Fibroblast of lung (primary cell): ENCODE measurements at regions not wholly inside any gene's neighbourhood (a gene's known extent, or its start where the extent isn't known, plus 50 kb on each side); places are given as distances from the start of the nearest gene placed in this dataset.

Experiments used
- DNase-seq, 2 donors: peaks; one replicate each; pipeline versions ENCODE4 v3.0.0 to v3.0.0-alpha.2; 2010; ENCODE audit warnings: low read depth in 2 of 2
- H2AFZ ChIP-seq: 2 replicates; pipeline ENCODE4 v1.5.1; 2012; ENCODE audit warnings: low read length, control low read depth, inconsistent platforms
- H3K27ac ChIP-seq: 2 replicates; pipeline ENCODE4 v1.5.1; 2011; ENCODE audit warnings: low read length, control low read depth; ENCODE audit not compliant: insufficient read depth
- H3K27me3 ChIP-seq: 2 replicates; pipeline ENCODE4 v1.5.1; 2011; ENCODE audit warnings: mild to moderate bottlenecking, low read length; ENCODE audit not compliant: control insufficient read depth, insufficient read depth
- H3K36me3 ChIP-seq: 2 replicates; pipeline ENCODE4 v1.5.1; 2011; ENCODE audit warnings: low read length; ENCODE audit not compliant: control insufficient read depth, insufficient read depth
- H3K4me1 ChIP-seq: 2 replicates; pipeline ENCODE4 v1.5.1; 2011; ENCODE audit warnings: low read length; ENCODE audit not compliant: control insufficient read depth, insufficient read depth; ENCODE audit errors: extremely low read depth
- H3K4me2 ChIP-seq: 2 replicates; pipeline ENCODE4 v1.5.1; 2011; ENCODE audit warnings: low read length, control low read depth; ENCODE audit not compliant: insufficient read depth; ENCODE audit errors: extremely low read depth
- H3K4me3 ChIP-seq, 4 experiments: fragments of 200-600 bp in 1 of 4; sonication (generic) in 1 of 4; replicated peaks in 1 of 4; 2 replicates each; pipeline ENCODE4 v1.5.1; 2011 to 2016; ENCODE audit warnings: low read length in 4 of 4, low read depth in 3 of 4, mild to moderate bottlenecking in 3 of 4, control low read depth in 2 of 4, inconsistent platforms in 1 of 4, mixed read lengths in 1 of 4; ENCODE audit not compliant: insufficient read depth in 1 of 4; ENCODE audit errors: control extremely low read depth in 1 of 4
- H3K79me2 ChIP-seq: 2 replicates; pipeline ENCODE4 v1.5.1; 2012; ENCODE audit warnings: mild to moderate bottlenecking, low read length, inconsistent platforms; ENCODE audit not compliant: control insufficient read depth, insufficient read depth
- H3K9ac ChIP-seq: 2 replicates; pipeline ENCODE4 v1.5.1; 2011; ENCODE audit warnings: mild to moderate bottlenecking, low read length, control low read depth; ENCODE audit not compliant: insufficient read depth
- H3K9me3 ChIP-seq: 2 replicates; pipeline ENCODE4 v1.5.1; 2012; ENCODE audit warnings: low read depth, low read length; ENCODE audit not compliant: control insufficient read depth, insufficient read depth
- H4K20me1 ChIP-seq: 2 replicates; pipeline ENCODE4 v1.5.1; 2011; ENCODE audit warnings: low read length; ENCODE audit not compliant: control insufficient read depth, insufficient read depth; ENCODE audit errors: extremely low read depth
- CTCF ChIP-seq, 2 donors: IDR thresholded peaks in 1 of 2; conservative IDR thresholded peaks in 1 of 2; 1 replicate in 1 of 2; 2 replicates in 1 of 2; pipeline ENCODE4 v1.5.1; 2011 to 2012; ENCODE audit warnings: low read length in 2 of 2, control low read depth in 1 of 2, inconsistent platforms in 1 of 2, low read depth in 1 of 2, mild to moderate bottlenecking in 1 of 2
- EZH2 ChIP-seq: IDR thresholded peaks from 2 replicates; pipeline ENCODE4 v1.5.1; 2012; ENCODE audit warnings: low read length, control low read depth, mild to moderate bottlenecking; ENCODE audit errors: missing control alignments

- Histone ChIP-seq H3K4me1 (no peaks in the 10 kb centered on the region), H3K9ac (no peak overlapping the region), H3K9me3 (no peaks in the 10 kb centered on the region), H3K79me2 (no peaks in the 10 kb centered on the region), H3K36me3 (no peaks in the 10 kb centered on the region), H3K27me3 (no peaks in the 10 kb centered on the region), H3K27ac (no peak overlapping the region), H4K20me1 (no peaks in the 10 kb centered on the region), H2AFZ (no peak overlapping the region), H3K4me3 (no peak overlapping the region), H3K4me2 (no peak overlapping the region)
- DNase-seq: no peak
- TF ChIP-seq EZH2: no peak
- no peak for TF ChIP-seq CTCF (conservative IDR thresholded peaks at IDR 0.05 in 1 of 2, IDR thresholded peaks at IDR 0.05 in 1 of 2; ENCODE audit: low read depth in 1 of 2, low read length in 2 of 2)
Measured at GRCh38 chr1:234670967-234671626, 61.1 kb upstream of the IRF2BP2 start.

- Histone ChIP-seq H3K36me3 (no peaks in the 10 kb centered on the region), H3K79me2 (no peaks in the 10 kb centered on the region), H4K20me1 (no peaks in the 10 kb centered on the region), H3K27me3 (no peaks in the 10 kb centered on the region), H3K4me2 (no peak overlapping the region), H3K4me1 (no peaks in the 10 kb centered on the region), H3K4me3 (no peak overlapping the region), H3K9me3 (no peaks in the 10 kb centered on the region), H2AFZ (no peak overlapping the region), H3K9ac (no peak overlapping the region), H3K27ac (no peak overlapping the region)
- TF ChIP-seq EZH2 (no peak), CTCF (conservative IDR thresholded peaks at IDR 0.05 in 1 of 2, IDR thresholded peaks at IDR 0.05 in 1 of 2; ENCODE audit: low read depth in 1 of 2, low read length in 2 of 2) (no peak)
- no peak for DNase-seq
Measured at GRCh38 chr1:234669499-234669898, 59.5 kb upstream of the IRF2BP2 start.

- TF ChIP-seq EZH2: no peak
- no peak for TF ChIP-seq CTCF (conservative IDR thresholded peaks at IDR 0.05 in 1 of 2, IDR thresholded peaks at IDR 0.05 in 1 of 2; ENCODE audit: low read depth in 1 of 2, low read length in 2 of 2)
- no peak for DNase-seq
- H3K9ac ChIP-seq: no peak overlapping the region
- no peak overlapping the region for H3K27ac ChIP-seq
- H2AFZ ChIP-seq: no peak overlapping the region
- no peaks in the 10 kb centered on the region for H4K20me1 ChIP-seq
- H3K4me1 ChIP-seq: no peaks in the 10 kb centered on the region
- no peaks in the 10 kb centered on the region for H3K79me2 ChIP-seq
- no peaks in the 10 kb centered on the region for H3K27me3 ChIP-seq
- no peaks in the 10 kb centered on the region for H3K36me3 ChIP-seq
- H3K4me3 ChIP-seq: no peak overlapping the region
- no peaks in the 10 kb centered on the region for H3K9me3 ChIP-seq
- H3K4me2 ChIP-seq: no peak overlapping the region
Measured at GRCh38 chr1:234668577-234668955, 58.6 kb upstream of the IRF2BP2 start.
